Central memory CD4-positive, alpha-beta T cell (primary cell): ENCODE measurements at regions not wholly inside any gene's neighbourhood (a gene's known extent, or its start where the extent isn't known, plus 50 kb on each side); places are given as distances from the start of the nearest gene placed in this dataset.
A peak's percentile ranks its signal among the peaks of the same experiment; 100 is the strongest.
"Not testable (repeated sequence)": the region's sequence is repeated elsewhere in the genome, so short reads cannot be mapped to it uniquely, and the experiment has no call there.

Experiments
- DNase-seq: peaks from one replicate; pipeline ENCODE4 v3.0.0; 2022

GRCh38 chr14:106083082-106083481 is 556.7 kb downstream of the TMEM121 start:
- no peak for DNase-seq

DNA sequence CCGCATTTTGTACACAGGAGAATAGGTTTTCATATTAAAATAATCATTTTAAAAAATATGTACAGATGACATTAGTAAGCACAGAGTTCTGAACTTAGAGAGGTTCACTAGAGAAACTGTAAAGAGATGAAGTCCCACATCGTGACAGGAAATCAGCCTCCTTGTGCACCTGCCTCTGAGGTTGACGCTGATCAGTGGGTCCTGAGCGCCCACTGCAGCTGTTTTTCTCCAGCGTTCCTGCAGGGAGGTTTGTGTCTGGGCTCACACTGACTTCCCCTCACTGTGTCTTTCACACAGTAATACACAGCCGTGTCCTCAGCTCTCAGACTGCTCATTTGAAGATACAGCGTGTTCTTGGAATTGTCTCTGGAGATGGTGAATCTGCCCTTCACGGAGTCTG is 561.5 kb downstream of the TMEM121 start:
- DNase-seq, result no peak

- not testable (repeated sequence) for DNase-seq
Measured at GRCh38 chr14:106088860-106089259, 562.5 kb downstream of the TMEM121 start.

DNA sequence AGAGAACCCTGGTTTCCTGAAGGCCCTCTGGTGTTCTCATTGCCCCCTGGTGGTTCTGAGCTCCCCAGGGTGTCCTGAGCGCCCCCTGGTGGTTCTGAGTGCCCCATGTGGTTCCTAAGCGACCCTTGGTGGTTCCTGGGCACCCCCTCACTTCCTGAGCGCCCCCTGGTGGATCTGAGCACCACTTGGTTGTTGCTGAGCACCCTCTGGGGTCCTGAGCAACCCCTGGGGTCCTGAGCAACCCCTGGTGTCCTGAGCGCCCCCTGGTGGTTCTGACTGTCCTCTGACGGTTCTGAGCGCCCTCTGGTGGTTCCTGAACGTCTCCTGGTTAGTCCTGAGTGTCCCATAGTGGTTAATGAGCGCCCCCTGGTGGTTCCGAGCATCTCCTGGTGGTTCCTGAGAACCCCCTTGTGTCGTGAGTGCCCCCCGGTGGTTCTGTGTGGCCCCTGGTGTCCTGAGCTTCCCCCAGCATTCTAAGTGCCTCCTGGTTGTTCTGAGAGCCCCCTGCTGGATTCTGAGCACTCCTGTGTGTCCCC is 568.3 kb downstream of the TMEM121 start:
- DNase-seq, result peak; percentile 28

- no peak for DNase-seq
Measured at GRCh38 chr14:106107703-106108102, 581.3 kb downstream of the TMEM121 start.

- no peak for DNase-seq
Measured at GRCh38 chr14:106109337-106109736, 583.0 kb downstream of the TMEM121 start.

DNA sequence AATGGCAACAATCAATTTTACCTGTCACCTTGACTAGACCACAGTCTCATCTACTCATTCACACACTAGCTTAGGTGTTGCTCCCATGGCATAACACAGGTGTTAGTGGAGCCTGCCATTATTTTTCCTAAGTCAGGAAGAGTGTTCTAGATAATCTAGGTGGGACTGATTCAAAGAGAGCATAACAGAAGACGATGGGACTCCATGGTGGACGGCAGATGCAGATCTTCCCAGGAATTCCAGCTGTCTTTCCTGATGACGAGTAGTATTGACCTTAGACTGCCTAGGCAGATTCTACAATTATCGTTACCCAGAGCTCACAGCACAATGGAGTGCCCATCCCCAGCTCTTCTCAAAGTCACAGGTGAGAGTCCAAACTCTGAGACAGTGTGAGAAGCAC is 589.0 kb downstream of the TMEM121 start:
- no peak for DNase-seq

DNA sequence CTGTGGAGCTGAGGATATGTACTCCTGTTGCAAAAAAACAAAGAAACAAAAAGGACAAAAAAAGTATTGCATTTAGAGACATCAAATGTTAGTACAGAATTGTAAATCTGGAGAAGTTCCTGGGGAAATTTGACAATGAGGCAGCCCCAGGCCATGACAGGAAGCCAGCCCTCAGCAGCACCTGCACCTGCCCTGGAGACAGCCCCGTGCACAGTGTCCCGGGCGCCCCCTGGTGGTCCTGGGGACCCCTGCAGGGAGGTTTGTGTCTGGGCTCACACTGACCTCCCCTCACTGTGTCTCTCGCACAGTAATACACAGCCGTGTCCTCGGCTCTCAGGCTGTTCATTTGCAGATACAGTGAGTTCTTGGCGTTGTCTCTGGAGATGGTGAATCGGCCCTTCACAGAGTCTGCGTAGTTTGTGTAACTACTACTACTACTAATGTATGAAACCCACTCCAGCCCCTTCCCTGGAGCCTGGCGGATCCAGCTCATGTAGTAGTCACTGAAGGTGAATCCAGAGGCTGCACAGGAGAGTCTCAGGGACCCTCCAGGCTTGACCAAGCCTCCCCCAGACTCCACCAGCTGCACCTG is 590.1 kb downstream of the TMEM121 start:
- peak; percentile 28 for DNase-seq

- DNase-seq, result no peak
Measured at GRCh38 chr14:106120101-106120500, 593.7 kb downstream of the TMEM121 start.

DNA sequence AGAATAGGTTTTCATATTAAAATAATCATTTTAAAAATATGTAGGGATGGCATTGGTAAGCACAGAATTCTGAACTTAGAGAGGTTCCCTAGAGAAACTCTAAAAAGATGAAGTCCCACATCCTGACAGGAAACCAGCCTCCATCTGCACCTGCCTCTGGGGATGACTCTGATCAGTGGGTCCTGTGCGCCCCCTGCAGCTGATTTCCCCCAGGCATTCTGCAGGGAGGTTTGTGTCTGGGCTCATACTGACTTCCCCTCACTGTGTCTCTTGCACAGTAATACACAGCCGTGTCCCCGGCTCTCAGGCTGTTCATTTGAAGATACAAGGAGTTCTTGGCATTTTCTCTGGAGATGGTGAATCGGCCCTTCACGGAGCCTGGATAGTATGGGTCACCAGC is 602.9 kb downstream of the TMEM121 start:
- no peak for DNase-seq

- DNase-seq, result not testable (repeated sequence)
Measured at GRCh38 chr14:106129904-106130661, 603.7 kb downstream of the TMEM121 start.

- not testable (repeated sequence) for DNase-seq
Measured at GRCh38 chr14:106133126-106133525, 606.7 kb downstream of the TMEM121 start.

GRCh38 chr14:106134886-106135285 is 608.5 kb downstream of the TMEM121 start:
- no peak for DNase-seq

DNA sequence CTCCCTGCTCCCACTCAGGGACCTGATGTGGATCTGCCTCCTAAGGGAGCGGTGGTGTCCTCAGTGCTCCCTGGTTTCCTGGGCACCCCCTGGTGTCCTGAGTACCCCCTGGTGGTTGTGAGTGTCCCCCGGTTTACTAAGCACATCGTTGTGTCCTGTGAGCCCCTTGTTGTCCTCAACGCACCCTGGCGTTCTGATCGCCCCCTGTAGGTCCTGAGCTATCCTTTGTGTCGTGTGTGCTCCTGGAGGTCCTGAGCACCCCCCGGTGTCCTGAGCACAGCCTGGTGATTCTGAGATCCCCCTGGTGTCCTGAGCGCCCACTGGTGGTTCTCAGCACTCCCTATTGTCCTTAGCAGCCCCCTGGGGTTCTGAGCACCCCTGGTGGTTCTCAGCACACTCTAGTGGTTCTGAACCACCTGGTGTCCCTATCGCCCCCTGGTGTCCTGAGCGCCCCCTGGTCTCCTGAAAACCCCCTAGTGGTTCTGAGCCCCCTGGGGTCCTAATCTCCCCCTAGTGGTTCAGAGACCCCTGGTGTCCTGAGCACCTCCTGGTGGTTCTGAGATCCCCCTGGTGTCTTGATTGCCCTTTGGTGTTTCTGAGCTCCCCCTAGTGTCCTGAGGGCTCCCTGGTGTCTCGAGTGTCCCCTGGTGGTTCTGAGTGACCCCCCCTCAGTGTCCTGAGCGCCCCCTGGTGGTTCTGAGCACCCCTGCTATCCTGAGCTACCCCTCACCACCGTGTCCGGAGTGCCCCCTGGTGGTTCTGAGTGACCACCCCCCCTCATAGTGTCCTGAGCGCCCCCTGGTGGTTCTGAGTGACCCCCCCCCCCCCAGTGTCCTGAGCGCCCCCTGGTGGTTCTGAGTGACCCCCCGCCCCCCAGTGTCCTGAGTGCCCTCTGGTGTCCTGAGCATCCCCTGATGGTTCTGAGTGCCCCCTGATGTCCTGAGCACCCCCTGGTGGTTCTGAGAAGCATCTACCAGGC is 615.1 kb downstream of the TMEM121 start:
- peak; percentile 28 for DNase-seq

GRCh38 chr14:106145731-106146130 is 619.3 kb downstream of the TMEM121 start:
- not testable (repeated sequence) for DNase-seq

DNA sequence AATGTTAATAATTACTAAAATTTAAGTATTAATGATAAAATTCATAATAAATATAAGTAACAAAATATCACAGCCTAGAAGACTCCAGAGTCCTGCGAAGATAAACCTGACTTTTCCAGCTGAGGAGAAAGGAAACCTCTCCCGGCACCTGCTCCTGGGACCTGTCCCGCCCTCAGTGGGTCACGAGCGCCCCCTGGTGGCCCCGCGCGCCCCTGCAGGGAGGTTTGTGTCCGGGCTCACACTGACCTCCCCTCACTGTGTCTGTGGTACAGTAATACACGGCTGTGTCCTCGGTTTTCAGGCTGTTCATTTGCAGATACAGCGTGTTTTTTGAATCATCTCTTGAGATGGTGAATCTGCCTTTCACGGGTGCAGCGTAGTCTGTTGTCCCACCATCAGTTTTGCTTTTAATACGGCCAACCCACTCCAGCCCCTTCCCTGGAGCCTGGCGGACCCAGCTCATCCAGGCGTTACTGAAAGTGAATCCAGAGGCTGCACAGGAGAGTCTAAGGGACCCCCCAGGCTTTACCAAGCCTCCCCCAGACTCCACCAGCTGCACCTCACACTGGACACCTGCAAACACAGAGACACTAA is 627.1 kb downstream of the TMEM121 start:
- peak; percentile 61 for DNase-seq

DNA sequence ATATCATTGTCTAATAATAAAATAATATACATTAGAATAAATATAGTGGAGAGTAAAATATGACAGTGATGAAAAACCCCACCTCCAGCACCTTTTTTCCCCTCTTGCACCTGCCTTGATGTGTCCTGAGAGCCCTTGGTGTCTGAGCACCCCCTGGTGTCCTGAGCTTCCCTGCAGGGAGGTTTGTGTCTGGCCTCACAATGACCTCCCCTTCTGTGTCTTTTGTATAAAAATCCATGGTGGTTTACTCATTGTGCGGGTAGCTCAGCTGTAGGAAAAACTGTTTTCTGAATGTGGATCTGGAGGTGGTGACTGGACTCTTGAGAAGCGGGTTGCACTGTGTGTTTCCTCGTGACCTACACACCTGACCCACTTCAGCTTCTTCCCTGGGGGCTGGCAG is 636.9 kb downstream of the TMEM121 start:
- DNase-seq, result no peak

DNA sequence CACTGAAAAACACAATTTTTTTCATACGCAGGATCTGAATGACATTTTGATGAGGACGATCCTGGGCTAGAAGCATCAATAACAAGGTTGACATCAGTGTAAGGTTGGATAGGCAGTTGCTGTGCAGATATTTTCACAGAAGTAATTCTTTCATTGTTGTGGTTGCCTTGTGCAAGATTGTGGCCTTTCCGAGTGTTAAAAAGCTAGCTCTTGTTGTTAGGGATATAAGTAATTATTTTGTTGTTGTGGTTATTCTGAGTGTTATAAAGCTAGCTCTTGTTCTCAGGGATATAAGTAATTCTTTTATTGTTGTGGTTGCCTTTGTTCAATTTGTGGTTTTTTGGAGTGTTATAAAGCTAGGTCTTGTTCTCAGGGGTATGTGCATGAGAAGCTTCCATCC is 637.4 kb downstream of the TMEM121 start:
- DNase-seq, result peak; percentile 43

DNA sequence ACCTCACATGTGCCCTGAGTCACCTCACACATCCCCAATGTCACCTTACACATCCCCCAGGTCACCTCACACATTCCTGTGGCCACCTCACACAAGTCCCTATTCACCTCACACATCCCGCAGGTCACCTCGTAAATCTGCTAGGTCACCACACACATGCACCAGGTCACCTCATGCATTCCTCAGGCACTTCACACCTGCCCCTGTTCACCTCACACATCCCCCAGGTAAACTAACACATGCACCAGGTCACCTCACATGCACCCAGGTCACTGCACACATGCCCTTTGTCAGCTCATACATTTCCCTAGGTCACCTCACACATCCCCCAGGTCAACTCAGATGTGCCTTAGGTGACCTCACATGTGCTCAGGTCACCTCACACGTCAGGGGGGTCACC is 639.8 kb downstream of the TMEM121 start:
- DNase-seq, result no peak

- DNase-seq, result no peak
Measured at GRCh38 chr14:106166650-106167204, 640.3 kb downstream of the TMEM121 start.

- peak; percentile 67 for DNase-seq
Measured at GRCh38 chr14:106170163-106170658, 643.8 kb downstream of the TMEM121 start.

- DNase-seq, result peak; percentile 86
Measured at GRCh38 chr14:106174206-106174605, 647.8 kb downstream of the TMEM121 start.
